Adrenal gland (tissue), 5 donors: ENCODE measurements at regions not wholly inside any gene's neighbourhood (a gene's known extent, or its start where the extent isn't known, plus 50 kb on each side); places are given as distances from the start of the nearest gene placed in this dataset.

Experiments
- POLR2A ChIP-seq, 2 donors: fragments of 450-650 bp; IDR thresholded peaks; one replicate each; pipeline ENCODE4 v1.6.1; 2017; ENCODE audit warnings: antibody characterized with exemption in 2 of 2, mild to moderate bottlenecking in 2 of 2, moderate library complexity in 1 of 2
- TF ChIP-seq, protein P1 (sequence below), 6 experiments: fragments of 450-650 bp in 4 of 6; fragments of 200-600 bp in 2 of 6; sonication (generic) in 1 of 6; IDR thresholded peaks; 1 replicate in 5 of 6; 2 replicates in 1 of 6; pipeline versions ENCODE4 v1.5.1 to v1.8.0; 2016 to 2021; ENCODE audit warnings: antibody characterized with exemption in 6 of 6, mild to moderate bottlenecking in 2 of 6, moderate library complexity in 1 of 6
- donor health status: DM: no; HTN: no; CAD: no.

DNA sequence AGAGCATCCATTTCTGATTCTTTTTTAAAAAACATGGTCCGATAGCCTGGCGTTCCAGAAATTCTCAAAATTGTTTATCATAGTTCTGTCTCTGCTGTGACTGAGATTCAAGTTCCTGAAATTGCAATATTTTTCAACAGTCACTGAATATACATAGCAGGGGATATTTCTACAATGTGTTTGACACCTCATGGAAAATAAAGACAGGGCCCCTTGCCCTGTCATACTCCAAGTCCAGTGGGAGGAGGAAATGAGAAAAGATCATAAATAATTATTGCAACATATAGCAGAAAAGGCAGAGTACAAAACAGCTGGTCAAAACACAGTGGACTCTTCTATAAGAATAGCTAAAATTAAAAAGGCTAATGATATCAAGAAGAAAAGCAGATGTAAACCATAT, 234.8 kb upstream of the SPTLC3 start:
- TF ChIP-seq, protein P1, sequence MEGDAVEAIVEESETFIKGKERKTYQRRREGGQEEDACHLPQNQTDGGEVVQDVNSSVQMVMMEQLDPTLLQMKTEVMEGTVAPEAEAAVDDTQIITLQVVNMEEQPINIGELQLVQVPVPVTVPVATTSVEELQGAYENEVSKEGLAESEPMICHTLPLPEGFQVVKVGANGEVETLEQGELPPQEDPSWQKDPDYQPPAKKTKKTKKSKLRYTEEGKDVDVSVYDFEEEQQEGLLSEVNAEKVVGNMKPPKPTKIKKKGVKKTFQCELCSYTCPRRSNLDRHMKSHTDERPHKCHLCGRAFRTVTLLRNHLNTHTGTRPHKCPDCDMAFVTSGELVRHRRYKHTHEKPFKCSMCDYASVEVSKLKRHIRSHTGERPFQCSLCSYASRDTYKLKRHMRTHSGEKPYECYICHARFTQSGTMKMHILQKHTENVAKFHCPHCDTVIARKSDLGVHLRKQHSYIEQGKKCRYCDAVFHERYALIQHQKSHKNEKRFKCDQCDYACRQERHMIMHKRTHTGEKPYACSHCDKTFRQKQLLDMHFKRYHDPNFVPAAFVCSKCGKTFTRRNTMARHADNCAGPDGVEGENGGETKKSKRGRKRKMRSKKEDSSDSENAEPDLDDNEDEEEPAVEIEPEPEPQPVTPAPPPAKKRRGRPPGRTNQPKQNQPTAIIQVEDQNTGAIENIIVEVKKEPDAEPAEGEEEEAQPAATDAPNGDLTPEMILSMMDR (IDR thresholded peaks at IDR 0.05), result no peak
- TF ChIP-seq POLR2A (IDR thresholded peaks at IDR 0.05), result no peak
